Activated naive CD8-positive, alpha-beta T cell treated with anti-CD3 and anti-CD28 coated beads, Interleukin-2, amount 50 U/mL, for 16 hours (primary cell): ENCODE measurements at regions not wholly inside any gene's neighbourhood (a gene's known extent, or its start where the extent isn't known, plus 50 kb on each side); places are given as distances from the start of the nearest gene placed in this dataset.

Experiments
- DNase-seq: peaks from one replicate; pipeline ENCODE4 v3.0.0-alpha.2; 2020; ENCODE audit warnings: low read depth, low spot score

- DNase-seq, result no peak
Observed at GRCh38 chr2:136404925-136405324, 287.0 kb upstream of the CXCR4 start.

GRCh38 chr2:136404176-136404575 is 286.2 kb upstream of the CXCR4 start:
- DNase-seq, result no peak

- no peak for DNase-seq
Observed at GRCh38 chr2:136402281-136402680, 284.3 kb upstream of the CXCR4 start.

- DNase-seq, result no peak
Observed at GRCh38 chr2:136399667-136400289, 281.8 kb upstream of the CXCR4 start.

GRCh38 chr2:136395582-136395981 is 277.6 kb upstream of the CXCR4 start:
- no peak for DNase-seq

- DNase-seq, result no peak
Observed at GRCh38 chr2:136394136-136395060, 276.4 kb upstream of the CXCR4 start.

- no peak for DNase-seq
Observed at GRCh38 chr2:136393514-136393913, 275.6 kb upstream of the CXCR4 start.

- no peak for DNase-seq
Observed at GRCh38 chr2:136392897-136393505, 275.1 kb upstream of the CXCR4 start.

- DNase-seq, result no peak
Observed at GRCh38 chr2:136389809-136390208, 271.9 kb upstream of the CXCR4 start.

GRCh38 chr2:136386046-136386445 is 268.1 kb upstream of the CXCR4 start:
- no peak for DNase-seq

GRCh38 chr2:136384531-136385303 is 266.8 kb upstream of the CXCR4 start:
- DNase-seq, result no peak

- no peak for DNase-seq
Observed at GRCh38 chr2:136383167-136383566, 265.2 kb upstream of the CXCR4 start.

- peak; percentile 32 for DNase-seq
Observed at GRCh38 chr2:136381722-136382633, 264.0 kb upstream of the CXCR4 start.

- no peak for DNase-seq
Observed at GRCh38 chr2:136381245-136381644, 263.3 kb upstream of the CXCR4 start.

GRCh38 chr2:136378712-136379595 is 261.0 kb upstream of the CXCR4 start:
- peak; percentile 40 for DNase-seq

- DNase-seq, result no peak
Observed at GRCh38 chr2:136377423-136378382, 259.8 kb upstream of the CXCR4 start.

GRCh38 chr2:136376798-136377211 is 258.9 kb upstream of the CXCR4 start:
- DNase-seq, result no peak

GRCh38 chr2:136376211-136376610 is 258.3 kb upstream of the CXCR4 start:
- DNase-seq, result no peak
